ENCODE measurements at regions not wholly inside any gene's neighbourhood (a gene's known extent, or its start where the extent isn't known, plus 50 kb on each side); places are given as distances from the start of the nearest gene placed in this dataset.

DNA sequence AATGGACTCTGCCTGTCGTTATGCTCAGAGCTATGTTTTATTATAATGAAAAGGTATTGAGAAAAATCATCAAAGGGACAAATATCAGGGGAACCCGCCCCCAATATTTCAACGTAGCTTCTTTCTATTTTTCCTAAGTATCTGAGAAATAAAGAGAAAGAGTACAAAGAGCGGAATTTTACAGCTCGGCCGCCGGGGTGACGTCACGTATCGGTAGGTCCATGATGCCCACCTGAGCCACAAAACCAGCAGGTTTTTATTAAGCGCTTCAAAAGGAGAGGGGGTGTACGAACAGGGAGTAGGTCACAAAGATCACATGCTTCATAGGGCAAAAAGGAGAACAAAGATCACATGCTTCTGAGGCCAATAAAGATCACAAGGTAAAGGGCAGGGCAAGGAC is 281.6 kb upstream of the POM121L12 start:
- TF ChIP-seq, protein P1, sequence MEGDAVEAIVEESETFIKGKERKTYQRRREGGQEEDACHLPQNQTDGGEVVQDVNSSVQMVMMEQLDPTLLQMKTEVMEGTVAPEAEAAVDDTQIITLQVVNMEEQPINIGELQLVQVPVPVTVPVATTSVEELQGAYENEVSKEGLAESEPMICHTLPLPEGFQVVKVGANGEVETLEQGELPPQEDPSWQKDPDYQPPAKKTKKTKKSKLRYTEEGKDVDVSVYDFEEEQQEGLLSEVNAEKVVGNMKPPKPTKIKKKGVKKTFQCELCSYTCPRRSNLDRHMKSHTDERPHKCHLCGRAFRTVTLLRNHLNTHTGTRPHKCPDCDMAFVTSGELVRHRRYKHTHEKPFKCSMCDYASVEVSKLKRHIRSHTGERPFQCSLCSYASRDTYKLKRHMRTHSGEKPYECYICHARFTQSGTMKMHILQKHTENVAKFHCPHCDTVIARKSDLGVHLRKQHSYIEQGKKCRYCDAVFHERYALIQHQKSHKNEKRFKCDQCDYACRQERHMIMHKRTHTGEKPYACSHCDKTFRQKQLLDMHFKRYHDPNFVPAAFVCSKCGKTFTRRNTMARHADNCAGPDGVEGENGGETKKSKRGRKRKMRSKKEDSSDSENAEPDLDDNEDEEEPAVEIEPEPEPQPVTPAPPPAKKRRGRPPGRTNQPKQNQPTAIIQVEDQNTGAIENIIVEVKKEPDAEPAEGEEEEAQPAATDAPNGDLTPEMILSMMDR (IDR thresholded peaks at IDR 0.05; ENCODE audit: insufficient read depth, low read depth, low read length): no peak
- no peak for TF ChIP-seq EZH2 (IDR thresholded peaks at IDR 0.05; ENCODE audit: insufficient read depth, low read length)

Data from astrocyte (in vitro differentiated cells and primary cell).